ENCODE measurements at regions not wholly inside any gene's neighbourhood (a gene's known extent, or its start where the extent isn't known, plus 50 kb on each side); places are given as distances from the start of the nearest gene placed in this dataset.

DNA sequence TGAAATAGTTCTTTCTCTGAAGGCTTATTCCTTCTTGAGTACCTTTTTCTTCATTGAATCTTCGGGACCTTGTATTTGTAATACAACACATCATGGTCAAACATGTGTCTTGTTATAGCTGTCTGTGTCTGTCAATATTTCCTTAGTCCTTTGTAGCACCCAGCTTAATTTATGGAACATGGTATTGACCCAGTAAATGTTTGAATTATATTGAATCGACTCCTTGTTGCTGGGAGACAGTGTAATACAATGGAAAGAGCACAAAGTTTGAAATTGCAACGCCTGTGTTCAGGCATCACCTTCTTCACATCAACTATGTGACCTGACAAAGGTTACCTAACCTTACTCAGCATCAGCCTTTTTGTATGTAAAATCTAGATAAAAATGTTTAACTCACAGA, 267.2 kb upstream of the CYRIA start:
- TF ChIP-seq YY1 (IDR thresholded peaks at IDR 0.05; ENCODE audit: insufficient read depth, insufficient read length) (no peak), SUZ12 (IDR thresholded peaks at IDR 0.05; ENCODE audit: extremely low read depth, insufficient read depth, insufficient read length) (no peak)

Measured in NT2/D1 (cell line).